Upper lobe of left lung (tissue), 6 donors: ENCODE measurements at regions not wholly inside any gene's neighbourhood (a gene's known extent, or its start where the extent isn't known, plus 50 kb on each side); places are given as distances from the start of the nearest gene placed in this dataset.

Experiments used
- ATAC-seq, 2 donors: fragments of 200-7000 bp; cut with Tn5 transposase; one replicate each; pipeline ENCODE4 v1.9.1; 2022; ENCODE audit warnings: mild to moderate bottlenecking in 2 of 2, moderate library complexity in 2 of 2; ENCODE audit not compliant: low FRiP score in 2 of 2
- DNase-seq, 2 donors: peaks; one replicate each; pipeline ENCODE4 v3.0.0-alpha.2; 2019 to 2020
- H3K27ac ChIP-seq, 4 donors: fragments of 200-600 bp; sonication (generic); one replicate each; pipeline ENCODE4 v1.5.1; 2016 to 2019
- H3K27me3 ChIP-seq, 4 donors: fragments of 200-600 bp; sonication (generic); one replicate each; pipeline ENCODE4 v1.5.1; 2017 to 2019
- H3K36me3 ChIP-seq, 4 donors: fragments of 200-600 bp; sonication (generic); one replicate each; pipeline ENCODE4 v1.5.1; 2016 to 2019
- H3K4me1 ChIP-seq, 4 donors: fragments of 200-600 bp; sonication (generic); one replicate each; pipeline ENCODE4 v1.5.1; 2018 to 2019
- H3K4me3 ChIP-seq, 4 donors: fragments of 200-600 bp; sonication (generic); one replicate each; pipeline ENCODE4 v1.5.1; 2017 to 2019; ENCODE audit warnings: mild to moderate bottlenecking in 2 of 4, moderate library complexity in 1 of 4
- H3K9me3 ChIP-seq, 4 donors: fragments of 200-600 bp; sonication (generic); one replicate each; pipeline ENCODE4 v1.5.1; 2018 to 2019
- EP300 ChIP-seq, 4 donors: sonication (generic); formaldehyde crosslinking; IDR thresholded peaks; one replicate each; pipeline ENCODE4 v1.5.1; 2017; ENCODE audit warnings: antibody characterized with exemption in 4 of 4, control low read depth in 2 of 4
- POLR2A ChIP-seq, 4 donors: fragments of 450-650 bp; IDR thresholded peaks; one replicate each; pipeline ENCODE4 v1.5.1; 2016 to 2017; ENCODE audit warnings: antibody characterized with exemption in 4 of 4, mild to moderate bottlenecking in 2 of 4
- POLR2AphosphoS5 ChIP-seq, 2 donors: sonication (generic); formaldehyde crosslinking; IDR thresholded peaks; one replicate each; pipeline ENCODE4 v1.5.1; 2017; ENCODE audit warnings: antibody characterized with exemption in 2 of 2
- WGBS, 2 donors: methylation state at CpG; one replicate each; pipeline ENCODE4 v1.1.5; 2017 to 2018; 5-methylcytosine and 5-hydroxymethylcytosine counted together
- TF ChIP-seq, protein P1 (sequence below), 6 experiments: fragments of 450-650 bp in 4 of 6; fragments of 200-600 bp in 2 of 6; sonication (generic) in 2 of 6; IDR thresholded peaks; one replicate each; pipeline ENCODE4 v1.5.1; 2016 to 2019; ENCODE audit warnings: antibody characterized with exemption in 6 of 6
- donor health status: DM: no; HTN: no; CAD: no; lungs with moderate emphysema.
- donor health status: DM: no; HTN: yes; CAD: no; lungs with severe emphysema.

DNA sequence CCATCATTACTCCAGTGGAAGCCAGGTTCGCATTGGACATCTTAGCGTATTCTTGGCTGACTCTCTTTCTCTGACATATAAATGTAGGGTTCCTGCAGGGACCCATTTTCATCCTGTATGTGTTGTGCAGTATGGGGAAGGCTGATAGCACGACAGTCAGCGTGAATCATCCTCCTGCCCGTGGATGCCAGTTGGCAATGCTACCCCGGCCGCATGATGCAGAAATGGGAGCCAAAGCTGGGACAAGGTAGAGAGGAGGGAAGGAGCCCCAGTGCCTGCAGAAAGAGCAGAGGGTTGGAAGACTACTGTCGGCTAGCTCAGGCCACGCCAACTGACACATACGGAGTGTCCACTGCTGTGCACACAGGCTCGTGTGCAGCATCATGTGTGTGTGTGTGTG lies 251.6 kb downstream of the SKAP2 start:
- no peaks in the 10 kb centered on the region for H3K4me1 ChIP-seq
- H3K36me3 ChIP-seq: peaks cover 0 to 9% (median 0%) of the 10 kb centered on the region in 4 donors
- 91 to 93% methylated on average over 11 of the region's 11 CpGs for WGBS, 2 donors
- DNase-seq (no peak), ATAC-seq (no peak)
- H3K27ac ChIP-seq: no peak overlapping the region
- H3K9me3 ChIP-seq: no peaks in the 10 kb centered on the region
- TF ChIP-seq, protein P1, sequence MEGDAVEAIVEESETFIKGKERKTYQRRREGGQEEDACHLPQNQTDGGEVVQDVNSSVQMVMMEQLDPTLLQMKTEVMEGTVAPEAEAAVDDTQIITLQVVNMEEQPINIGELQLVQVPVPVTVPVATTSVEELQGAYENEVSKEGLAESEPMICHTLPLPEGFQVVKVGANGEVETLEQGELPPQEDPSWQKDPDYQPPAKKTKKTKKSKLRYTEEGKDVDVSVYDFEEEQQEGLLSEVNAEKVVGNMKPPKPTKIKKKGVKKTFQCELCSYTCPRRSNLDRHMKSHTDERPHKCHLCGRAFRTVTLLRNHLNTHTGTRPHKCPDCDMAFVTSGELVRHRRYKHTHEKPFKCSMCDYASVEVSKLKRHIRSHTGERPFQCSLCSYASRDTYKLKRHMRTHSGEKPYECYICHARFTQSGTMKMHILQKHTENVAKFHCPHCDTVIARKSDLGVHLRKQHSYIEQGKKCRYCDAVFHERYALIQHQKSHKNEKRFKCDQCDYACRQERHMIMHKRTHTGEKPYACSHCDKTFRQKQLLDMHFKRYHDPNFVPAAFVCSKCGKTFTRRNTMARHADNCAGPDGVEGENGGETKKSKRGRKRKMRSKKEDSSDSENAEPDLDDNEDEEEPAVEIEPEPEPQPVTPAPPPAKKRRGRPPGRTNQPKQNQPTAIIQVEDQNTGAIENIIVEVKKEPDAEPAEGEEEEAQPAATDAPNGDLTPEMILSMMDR (IDR thresholded peaks at IDR 0.05): no peak
- no peak for TF ChIP-seq POLR2A (IDR thresholded peaks at IDR 0.05)
- no peak for TF ChIP-seq POLR2AphosphoS5 (IDR thresholded peaks at IDR 0.05)
- TF ChIP-seq EP300 (IDR thresholded peaks at IDR 0.05): no peak
- no peaks in the 10 kb centered on the region for H3K27me3 ChIP-seq
- no peak overlapping the region for H3K4me3 ChIP-seq

DNA sequence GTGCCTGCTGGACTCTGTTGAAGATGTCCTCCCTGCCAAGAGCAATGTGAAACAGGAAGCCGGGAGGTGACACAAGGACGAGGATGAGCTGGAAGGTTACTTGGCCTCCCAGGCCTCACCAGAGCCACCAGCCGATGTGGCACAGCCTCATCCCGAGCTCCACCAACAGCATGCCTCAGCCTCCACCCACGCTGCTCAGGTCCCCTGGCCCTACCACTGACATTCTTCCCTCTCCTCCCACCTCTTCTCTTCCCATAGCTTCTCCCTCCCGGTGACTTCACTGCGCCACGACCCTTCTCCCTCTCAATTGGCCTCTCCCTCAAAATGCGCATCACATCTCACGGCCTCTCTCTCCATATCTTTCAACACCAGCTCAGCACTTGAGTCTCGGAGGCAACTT lies 249.9 kb downstream of the SKAP2 start:
- Histone ChIP-seq H3K36me3 (peaks cover 0 to 9% (median 0%) of the 10 kb centered on the region in 4 donors), H3K4me3 (no peak overlapping the region), H3K27me3 (no peaks in the 10 kb centered on the region), H3K9me3 (no peaks in the 10 kb centered on the region), H3K27ac (no peak overlapping the region), H3K4me1 (no peaks in the 10 kb centered on the region)
- TF ChIP-seq POLR2A (IDR thresholded peaks at IDR 0.05): no peak
- TF ChIP-seq, protein P1 (IDR thresholded peaks at IDR 0.05): no peak
- TF ChIP-seq POLR2AphosphoS5 (IDR thresholded peaks at IDR 0.05): no peak
- no peak for TF ChIP-seq EP300 (IDR thresholded peaks at IDR 0.05)
- ATAC-seq (no peak), DNase-seq (no peak)
- 90 to 91% methylated on average over 11 of the region's 11 CpGs for WGBS, 2 donors

DNA sequence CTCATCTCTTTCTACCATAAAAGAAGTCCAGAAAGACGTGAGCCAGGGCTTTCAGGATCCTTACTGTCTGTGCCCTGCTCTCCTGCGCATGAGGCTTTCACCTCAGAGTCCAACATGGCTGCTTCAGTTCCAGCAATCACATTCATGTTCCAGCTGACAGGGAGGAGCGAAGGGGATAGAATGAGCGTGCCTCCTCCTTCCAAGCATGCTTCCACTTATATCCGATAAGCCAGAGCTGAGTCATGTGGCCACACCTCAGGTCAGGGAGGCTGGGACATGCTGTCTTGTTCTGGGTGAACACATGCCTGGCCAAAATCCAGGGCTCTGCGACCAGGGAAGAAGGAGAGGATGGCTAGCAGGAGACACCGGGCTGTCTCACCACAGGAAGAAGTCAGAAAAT lies 248.2 kb downstream of the SKAP2 start:
- ATAC-seq (no peak), DNase-seq (no peak)
- no peak overlapping the region for H3K27ac ChIP-seq
- H3K9me3 ChIP-seq: no peaks in the 10 kb centered on the region
- no peaks in the 10 kb centered on the region for H3K27me3 ChIP-seq
- no peak overlapping the region for H3K4me3 ChIP-seq
- peaks cover 0 to 9% (median 0%) of the 10 kb centered on the region in 4 donors for H3K36me3 ChIP-seq
- WGBS, 2 donors: 90 to 96% methylated on average over 7 of the region's 7 CpGs
- TF ChIP-seq POLR2A (IDR thresholded peaks at IDR 0.05): no peak
- TF ChIP-seq POLR2AphosphoS5 (IDR thresholded peaks at IDR 0.05): no peak
- TF ChIP-seq, protein P1 (IDR thresholded peaks at IDR 0.05): no peak
- no peak for TF ChIP-seq EP300 (IDR thresholded peaks at IDR 0.05)
- no peaks in the 10 kb centered on the region for H3K4me1 ChIP-seq

DNA sequence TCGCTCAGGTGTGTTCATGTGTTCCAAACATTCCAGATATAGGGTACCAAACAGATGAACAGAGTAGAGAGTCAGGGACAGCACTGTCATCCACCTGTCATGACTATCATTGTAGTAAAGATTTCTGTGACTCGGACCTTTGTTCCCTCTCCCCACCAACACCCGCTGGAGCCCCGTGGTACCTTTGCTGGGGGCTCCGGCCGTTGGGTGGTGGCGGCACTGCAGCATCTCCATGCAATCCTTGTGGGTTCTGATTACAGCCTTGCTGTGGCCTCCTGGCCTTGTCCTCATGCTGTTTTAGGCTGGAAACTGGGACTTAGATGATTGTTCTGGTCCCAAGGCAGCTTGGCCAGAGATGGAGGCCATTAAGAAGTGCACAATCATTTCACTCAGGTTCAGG lies 247.3 kb downstream of the SKAP2 start:
- H3K4me1 ChIP-seq: no peaks in the 10 kb centered on the region
- no peaks in the 10 kb centered on the region for H3K9me3 ChIP-seq
- no peak overlapping the region for H3K4me3 ChIP-seq
- no peaks in the 10 kb centered on the region for H3K27me3 ChIP-seq
- DNase-seq: peak in 1 of 2 donors; percentile 44
- H3K27ac ChIP-seq: no peak overlapping the region
- H3K36me3 ChIP-seq: peaks cover 0 to 9% (median 0%) of the 10 kb centered on the region in 4 donors
- 78 to 93% methylated on average over 7 of the region's 7 CpGs for WGBS, 2 donors
- TF ChIP-seq POLR2AphosphoS5 (IDR thresholded peaks at IDR 0.05) (no peak), POLR2A (IDR thresholded peaks at IDR 0.05) (no peak), EP300 (IDR thresholded peaks at IDR 0.05) (no peak)
- TF ChIP-seq, protein P1 (IDR thresholded peaks at IDR 0.05): no peak
- no peak for ATAC-seq
